Endothelial cell of umbilical vein (primary cell): ENCODE measurements at regions not wholly inside any gene's neighbourhood (a gene's known extent, or its start where the extent isn't known, plus 50 kb on each side); places are given as distances from the start of the nearest gene placed in this dataset.

ENCODE experiments used
- BruUV-seq: library from RNA; stranded (reverse); fragments of 400-500 nt; replicated peaks from 2 replicates; lab custom pipeline; 2021; lab: Mats Ljungman, UMichigan
- CTCF ChIA-PET: fragments of 300-600, 350-600 bp; sonication (Branson Sonifier 250); formaldehyde crosslinking; loops from one replicate; lab custom pipeline; 2021; ENCODE audit warnings: antibody characterized with exemption, inconsistent platforms; lab: Charles Lee
- POLR2A ChIA-PET: fragments of 300-600, 350-600 bp; sonication (Branson Sonifier 250); formaldehyde crosslinking; loops from one replicate; lab custom pipeline; 2021; ENCODE audit warnings: antibody characterized with exemption, inconsistent platforms; lab: Charles Lee
- DNase-seq: peaks from one replicate; pipeline ENCODE4 v3.0.0-alpha.2; 2011; ENCODE audit warnings: low read depth, low spot score
- FAIRE-seq: peaks from 2 replicates; lab custom pipeline; 2011; peaks lifted over from hg19 to GRCh38; lab: Jason Lieb, UNC
- H2AFZ ChIP-seq: 2 replicates; pipeline ENCODE4 v1.6.0; 2012; ENCODE audit warnings: low read depth, low read length, control low read depth, inconsistent platforms
- H3K27ac ChIP-seq: 2 replicates; pipeline ENCODE4 v1.5.1; 2011; ENCODE audit warnings: low read depth, mild to moderate bottlenecking, control low read depth, low read length, moderate library complexity; ENCODE audit not compliant: insufficient read depth
- H3K27me3 ChIP-seq, 2 experiments: 2 replicates each; pipeline versions ENCODE4 v1.6.0 to v1.6.1; 2011; ENCODE audit warnings: low read length in 2 of 2, mixed read lengths in 1 of 2; ENCODE audit not compliant: control insufficient read depth in 2 of 2, insufficient read depth in 2 of 2
- H3K36me3 ChIP-seq, 2 experiments: 2 replicates in 1 of 2; 3 replicates in 1 of 2; pipeline ENCODE4 v1.5.1; 2011; ENCODE audit warnings: low read length in 2 of 2, mild to moderate bottlenecking in 1 of 2, moderate library complexity in 1 of 2; ENCODE audit not compliant: control insufficient read depth in 2 of 2, insufficient read depth in 2 of 2; ENCODE audit errors: extremely low read depth in 1 of 2
- H3K4me1 ChIP-seq: 3 replicates; pipeline ENCODE4 v1.5.1; 2011; ENCODE audit warnings: mild to moderate bottlenecking, low read length; ENCODE audit not compliant: control insufficient read depth, insufficient read depth; ENCODE audit errors: extremely low read depth
- H3K4me2 ChIP-seq: 2 replicates; pipeline ENCODE4 v1.6.1; 2011; ENCODE audit warnings: low read length, control low read depth, mixed read lengths; ENCODE audit not compliant: insufficient read depth
- H3K4me3 ChIP-seq, 3 experiments: fragments of 200-600 bp in 1 of 3; sonication (generic), shearing (Covaris generic) in 1 of 3; replicated peaks in 1 of 3; 2 replicates each; pipeline ENCODE4 v1.5.1; 2011 to 2016; ENCODE audit warnings: control low read depth in 3 of 3, low read length in 3 of 3, mild to moderate bottlenecking in 2 of 3, inconsistent platforms in 1 of 3, low read depth in 1 of 3, moderate library complexity in 1 of 3; ENCODE audit not compliant: insufficient read depth in 1 of 3
- H3K79me2 ChIP-seq: 2 replicates; pipeline ENCODE4 v1.6.0; 2012; ENCODE audit warnings: low read length, inconsistent platforms; ENCODE audit not compliant: control insufficient read depth, insufficient read depth
- H3K9ac ChIP-seq: replicated peaks from 2 replicates; pipeline ENCODE3; 2011; ENCODE audit warnings: low read length, control low read depth; ENCODE audit not compliant: insufficient read depth; ENCODE audit errors: extremely low read depth
- H3K9me1 ChIP-seq: replicated peaks from 3 replicates; pipeline ENCODE4 v1.6.0; 2011; ENCODE audit warnings: mild to moderate bottlenecking, low read length; ENCODE audit not compliant: control insufficient read depth, insufficient read depth; ENCODE audit errors: extremely low read depth
- H3K9me3 ChIP-seq: replicated peaks from 2 replicates; pipeline ENCODE4 v1.5.1; 2012; ENCODE audit warnings: low read length, inconsistent platforms; ENCODE audit not compliant: control insufficient read depth, insufficient read depth
- H4K20me1 ChIP-seq: replicated peaks from 2 replicates; pipeline ENCODE3; 2011; ENCODE audit warnings: mild to moderate bottlenecking, low read length; ENCODE audit not compliant: control insufficient read depth, insufficient read depth; ENCODE audit errors: extremely low read depth
- EZH2 ChIP-seq: IDR thresholded peaks from 2 replicates; pipeline ENCODE4 v1.6.1; 2012; ENCODE audit warnings: borderline replicate concordance, low read depth, mild to moderate bottlenecking, moderate library complexity, low read length, inconsistent platforms; ENCODE audit not compliant: severe bottlenecking
- FOS ChIP-seq: IDR thresholded peaks from 2 replicates; pipeline ENCODE4 v1.6.1; 2011; ENCODE audit warnings: mild to moderate bottlenecking, low read length, moderate library complexity, borderline replicate concordance; ENCODE audit not compliant: insufficient read depth
- GATA2 ChIP-seq: IDR thresholded peaks from 2 replicates; pipeline ENCODE4 v1.7.0; 2011; ENCODE audit warnings: low read depth, mild to moderate bottlenecking, moderate library complexity, mixed read lengths, low read length; ENCODE audit not compliant: insufficient read length, insufficient read depth
- JUN ChIP-seq: IDR thresholded peaks from 2 replicates; pipeline ENCODE4 v1.6.1; 2011; ENCODE audit warnings: borderline replicate concordance, low read depth; ENCODE audit not compliant: insufficient read length, insufficient read depth
- POLR2A ChIP-seq: IDR thresholded peaks from 2 replicates; pipeline ENCODE4 v1.6.1; 2012; ENCODE audit warnings: low read depth, mild to moderate bottlenecking, control low read depth, low read length
- POLR2AphosphoS5 ChIP-seq: IDR thresholded peaks from 2 replicates; pipeline ENCODE4 v1.6.1; 2012; ENCODE audit warnings: low read depth, mild to moderate bottlenecking, control low read depth, low read length, moderate library complexity; ENCODE audit not compliant: insufficient read depth
- dilution Hi-C: fragments of 300-500 bp; cut with MboI; formaldehyde crosslinking; loops from one replicate; pipeline ENCODE4 v1.15.0; 2019; ENCODE audit warnings: low sequenced_read_pairs; ENCODE audit not compliant: extremely low pct_ligation_motif_present
- intact Hi-C: fragments of 100-400 bp; cut with micrococcal nuclease; formaldehyde crosslinking; loops from one replicate; pipeline ENCODE4 v1.10.0; 2022
- TF ChIP-seq, protein P1 (sequence below): IDR thresholded peaks from 2 replicates; pipeline ENCODE4 v1.6.1; 2011; ENCODE audit not compliant: insufficient read depth, insufficient read length
- TF ChIP-seq, protein P2 (sequence below), 2 donors: IDR thresholded peaks; 1 replicate in 1 of 2; 2 replicates in 1 of 2; pipeline ENCODE4 v1.5.1; 2011; ENCODE audit warnings: low read length in 2 of 2, mild to moderate bottlenecking in 2 of 2, moderate library complexity in 2 of 2, control low read depth in 1 of 2, inconsistent platforms in 1 of 2, low read depth in 1 of 2; ENCODE audit not compliant: insufficient read depth in 1 of 2; ENCODE audit errors: extremely low read depth in 1 of 2

DNA sequence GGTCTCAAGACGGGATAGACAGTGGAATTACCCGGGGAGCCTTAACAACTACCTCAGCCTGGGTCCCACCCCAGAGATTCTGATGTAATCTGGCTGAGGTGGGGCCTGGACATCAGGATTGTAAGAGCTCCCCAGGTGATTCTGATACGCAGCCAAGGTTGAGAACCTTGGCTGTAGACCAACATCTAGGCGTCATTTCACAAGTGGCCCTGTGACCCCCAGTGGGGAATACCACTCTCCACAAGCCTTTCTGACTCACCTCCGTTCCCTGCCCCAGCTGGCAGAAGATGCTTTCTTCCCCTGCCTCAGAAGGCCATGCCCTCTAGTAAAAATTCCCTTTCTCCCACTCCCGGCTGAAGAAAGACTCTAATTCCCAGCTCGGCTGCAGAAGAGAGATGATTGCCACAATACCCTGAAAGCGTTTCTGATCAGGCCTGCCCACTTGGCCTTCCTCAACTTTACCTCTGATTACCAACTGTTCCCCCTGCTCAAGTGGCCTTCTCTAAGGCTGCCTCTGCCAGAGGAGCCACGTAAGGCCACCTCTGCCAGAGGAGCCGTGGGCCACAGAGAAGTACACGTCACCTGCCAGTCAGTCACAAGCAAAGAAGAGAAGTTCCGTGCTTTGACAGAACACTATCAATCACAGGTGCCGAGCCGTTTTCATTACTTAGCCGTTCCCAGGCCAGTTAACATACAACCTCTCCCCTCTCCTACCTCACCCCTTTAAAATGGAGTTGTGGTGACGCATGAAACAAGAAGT is 116.8 kb upstream of the PKDCC start:
- Histone ChIP-seq H3K27ac (no peak overlapping the region), H3K36me3 (no peaks in the 10 kb centered on the region), H3K4me2 (no peak overlapping the region), H2AFZ (no peak overlapping the region), H3K79me2 (no peaks in the 10 kb centered on the region), H3K9ac (no peak overlapping the region), H3K27me3 (peaks cover 8% of the 10 kb centered on the region in 2 experiments), H3K4me1 (no peaks in the 10 kb centered on the region), H3K9me3 (no peaks in the 10 kb centered on the region), H4K20me1 (no peaks in the 10 kb centered on the region), H3K9me1 (no peaks in the 10 kb centered on the region), H3K4me3 (no peak overlapping the region)
- CTCF ChIA-PET: interaction anchor here (1.3 kb wide), 1 partner anchor 11 kb away, joined by 4 read pairs; no protein-coding TSS in a partner anchor
- POLR2A ChIA-PET: no interaction called here
- intact Hi-C loops: no loop called here
- no peak for DNase-seq
- dilution Hi-C loops: no loop called here
- BruUV-seq: no TSS peak
- no peak for TF ChIP-seq POLR2A
- TF ChIP-seq GATA2: no peak
- TF ChIP-seq EZH2: no peak
- TF ChIP-seq POLR2AphosphoS5: no peak
- TF ChIP-seq, protein P1, sequence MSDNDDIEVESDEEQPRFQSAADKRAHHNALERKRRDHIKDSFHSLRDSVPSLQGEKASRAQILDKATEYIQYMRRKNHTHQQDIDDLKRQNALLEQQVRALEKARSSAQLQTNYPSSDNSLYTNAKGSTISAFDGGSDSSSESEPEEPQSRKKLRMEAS: no peak
- TF ChIP-seq JUN: no peak
- TF ChIP-seq FOS: no peak
- TF ChIP-seq, protein P2, sequence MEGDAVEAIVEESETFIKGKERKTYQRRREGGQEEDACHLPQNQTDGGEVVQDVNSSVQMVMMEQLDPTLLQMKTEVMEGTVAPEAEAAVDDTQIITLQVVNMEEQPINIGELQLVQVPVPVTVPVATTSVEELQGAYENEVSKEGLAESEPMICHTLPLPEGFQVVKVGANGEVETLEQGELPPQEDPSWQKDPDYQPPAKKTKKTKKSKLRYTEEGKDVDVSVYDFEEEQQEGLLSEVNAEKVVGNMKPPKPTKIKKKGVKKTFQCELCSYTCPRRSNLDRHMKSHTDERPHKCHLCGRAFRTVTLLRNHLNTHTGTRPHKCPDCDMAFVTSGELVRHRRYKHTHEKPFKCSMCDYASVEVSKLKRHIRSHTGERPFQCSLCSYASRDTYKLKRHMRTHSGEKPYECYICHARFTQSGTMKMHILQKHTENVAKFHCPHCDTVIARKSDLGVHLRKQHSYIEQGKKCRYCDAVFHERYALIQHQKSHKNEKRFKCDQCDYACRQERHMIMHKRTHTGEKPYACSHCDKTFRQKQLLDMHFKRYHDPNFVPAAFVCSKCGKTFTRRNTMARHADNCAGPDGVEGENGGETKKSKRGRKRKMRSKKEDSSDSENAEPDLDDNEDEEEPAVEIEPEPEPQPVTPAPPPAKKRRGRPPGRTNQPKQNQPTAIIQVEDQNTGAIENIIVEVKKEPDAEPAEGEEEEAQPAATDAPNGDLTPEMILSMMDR (IDR thresholded peaks at IDR 0.05; ENCODE audit: extremely low read depth in 1 of 2, insufficient read depth in 1 of 2, low read depth in 1 of 2, low read length in 2 of 2): no peak
- FAIRE-seq: no peak
